HepG2 (cell line): ENCODE measurements at regions not wholly inside any gene's neighbourhood (a gene's known extent, or its start where the extent isn't known, plus 50 kb on each side); places are given as distances from the start of the nearest gene placed in this dataset.

Experiments
- ATAC-seq: fragments of 200-7000 bp; cut with Tn5 transposase; 3 replicates; pipeline ENCODE4 v1.9.1; 2020; ENCODE audit warnings: mild to moderate bottlenecking, moderate library complexity
- BruUV-seq: library from RNA; stranded (reverse); fragments of 400-500 nt; replicated peaks from 2 replicates; lab custom pipeline; 2021; lab: Mats Ljungman, UMichigan
- CTCF ChIA-PET: fragments of 300-600 bp; formaldehyde crosslinking; extraction: SDS; loops from one replicate; lab custom pipeline; 2021; ENCODE audit warnings: low total read pairs, inconsistent platforms, low intra/inter-chr PET ratio; lab: Yijun Ruan, JAX
- POLR2A ChIA-PET: fragments of 350-600 bp; sonication (Branson Sonifier 250); formaldehyde crosslinking; loops from one replicate; lab custom pipeline; 2020; ENCODE audit warnings: antibody characterized with exemption, inconsistent platforms; lab: Yijun Ruan, JAX
- DNase-seq: peaks from one replicate; pipeline ENCODE4 v3.0.0-alpha.2; 2015; ENCODE audit warnings: low spot score
- FAIRE-seq: peaks from 3 replicates; lab custom pipeline; 2011; peaks lifted over from hg19 to GRCh38; lab: Jason Lieb, UNC
- H2AFZ ChIP-seq: one replicate; pipeline ENCODE4 v1.6.1; 2011; ENCODE audit warnings: low read length, inconsistent platforms
- H3K27ac ChIP-seq: fragments of 300-600 bp; 3 replicates; pipeline ENCODE4 v1.8.0; 2011; ENCODE audit warnings: mixed run types, mild to moderate bottlenecking, mixed read lengths, low read length, inconsistent platforms; ENCODE audit not compliant: insufficient read depth; ENCODE audit errors: extremely low read length
- H3K27me3 ChIP-seq, 2 experiments: fragments of 200-600 bp in 1 of 2; 2 replicates in 1 of 2; 3 replicates in 1 of 2; pipeline versions ENCODE4 v1.6.0 to v1.8.0; 2011; ENCODE audit warnings: low read length in 2 of 2, mild to moderate bottlenecking in 2 of 2, moderate library complexity in 2 of 2, inconsistent platforms in 1 of 2; ENCODE audit not compliant: insufficient read depth in 2 of 2, control insufficient read depth in 1 of 2
- H3K36me3 ChIP-seq, 2 experiments: fragments of 200-600 bp in 1 of 2; replicated peaks in 1 of 2; 2 replicates in 1 of 2; 3 replicates in 1 of 2; pipeline versions ENCODE4 v1.5.1 to v1.8.0; 2011; ENCODE audit warnings: low read length in 2 of 2, inconsistent platforms in 1 of 2; ENCODE audit not compliant: insufficient read depth in 2 of 2, control insufficient read depth in 1 of 2
- H3K4me1 ChIP-seq: 2 replicates; pipeline ENCODE4 v1.5.1; 2012; ENCODE audit warnings: low read length, inconsistent platforms; ENCODE audit not compliant: insufficient read depth
- H3K4me2 ChIP-seq: 2 replicates; pipeline ENCODE4 v1.6.0; 2011; ENCODE audit warnings: low read depth, low read length, inconsistent platforms
- H3K4me3 ChIP-seq, 3 experiments: fragments of 200-600 bp in 1 of 3; sonication (generic), shearing (Covaris generic) in 1 of 3; replicated peaks in 1 of 3; 2 replicates each; pipeline ENCODE4 v1.5.1; 2011 to 2016; ENCODE audit warnings: low read length in 3 of 3, inconsistent platforms in 2 of 3, low read depth in 2 of 3, mild to moderate bottlenecking in 2 of 3, control low read depth in 1 of 3, mixed read lengths in 1 of 3; ENCODE audit not compliant: insufficient read depth in 1 of 3
- H3K79me2 ChIP-seq: one replicate; pipeline ENCODE4 v1.6.1; 2011; ENCODE audit warnings: low read length, inconsistent platforms; ENCODE audit not compliant: insufficient read depth
- H3K9ac ChIP-seq: 2 replicates; pipeline ENCODE4 v1.6.0; 2011; ENCODE audit warnings: mild to moderate bottlenecking, low read depth, low read length, inconsistent platforms; ENCODE audit not compliant: insufficient read depth
- H3K9me3 ChIP-seq: 2 replicates; pipeline ENCODE4 v1.5.1; 2012; ENCODE audit warnings: mild to moderate bottlenecking, low read length
- H4K20me1 ChIP-seq: 2 replicates; pipeline ENCODE4 v1.6.0; 2011; ENCODE audit warnings: inconsistent platforms, mild to moderate bottlenecking, low read length, moderate library complexity; ENCODE audit not compliant: insufficient read depth
- DNMT3B ChIP-seq: conservative IDR thresholded peaks from 2 replicates; pipeline ENCODE4 v1.6.1; 2016; ENCODE audit warnings: missing biosample characterization, control low read depth
- FOXP1 ChIP-seq, 2 experiments: fragments of 450-650 bp in 1 of 2; IDR thresholded peaks; 2 replicates each; pipeline ENCODE4 v1.6.1; 2017 to 2018; ENCODE audit warnings: antibody characterized with exemption in 1 of 2
- KDM2A ChIP-seq: sonication (generic); formaldehyde crosslinking; IDR thresholded peaks from 2 replicates; pipeline ENCODE4 v1.4.0; 2020; ENCODE audit warnings: low read depth, missing genetic modification reagents, borderline replicate concordance
- RARG ChIP-seq: sonication (generic); formaldehyde crosslinking; IDR thresholded peaks from 2 replicates; pipeline ENCODE4 v1.4.0; 2020; ENCODE audit warnings: low read depth, mild to moderate bottlenecking, missing genetic modification reagents
- SMAD1 ChIP-seq: sonication (generic); formaldehyde crosslinking; IDR thresholded peaks from 2 replicates; pipeline ENCODE4 v1.4.0; 2020; ENCODE audit warnings: missing genetic modification reagents, low read depth, mild to moderate bottlenecking, borderline replicate concordance
- YEATS2 ChIP-seq: sonication (generic); formaldehyde crosslinking; IDR thresholded peaks from 2 replicates; pipeline ENCODE4 v1.4.0; 2020; ENCODE audit warnings: missing genetic modification reagents, borderline replicate concordance
- YY1 ChIP-seq: IDR thresholded peaks from 2 replicates; pipeline ENCODE4 v1.6.1; 2011; ENCODE audit warnings: low read length, low read depth, moderate library complexity, mild to moderate bottlenecking; ENCODE audit not compliant: insufficient read depth, insufficient replicate concordance
- ZFP41 ChIP-seq: sonication (generic); formaldehyde crosslinking; IDR thresholded peaks from 2 replicates; pipeline ENCODE4 v1.4.0; 2020; ENCODE audit warnings: mild to moderate bottlenecking, missing genetic modification reagents, borderline replicate concordance
- ZFY ChIP-seq: sonication (generic); formaldehyde crosslinking; IDR thresholded peaks from 2 replicates; pipeline ENCODE4 v1.4.0; 2020; ENCODE audit warnings: missing genetic modification reagents
- ZNF235 ChIP-seq: sonication (generic); formaldehyde crosslinking; IDR thresholded peaks from 2 replicates; pipeline ENCODE4 v1.8.1; 2023; ENCODE audit warnings: mild to moderate bottlenecking, missing genetic modification reagents, borderline replicate concordance
- ZNF260 ChIP-seq: sonication (generic); formaldehyde crosslinking; IDR thresholded peaks from 2 replicates; pipeline ENCODE4 v1.4.0; 2020; ENCODE audit warnings: missing genetic modification reagents, low read depth, mild to moderate bottlenecking, borderline replicate concordance
- ZNF264 ChIP-seq: sonication (generic); formaldehyde crosslinking; IDR thresholded peaks from 2 replicates; pipeline ENCODE4 v1.4.0; 2020; ENCODE audit warnings: missing genetic modification reagents
- ZNF510 ChIP-seq: sonication (generic); formaldehyde crosslinking; IDR thresholded peaks from 2 replicates; pipeline ENCODE4 v1.4.0; 2020; ENCODE audit warnings: low read depth, mild to moderate bottlenecking, missing genetic modification reagents
- ZNF563 ChIP-seq: sonication (generic); formaldehyde crosslinking; IDR thresholded peaks from 2 replicates; pipeline ENCODE4 v1.8.0; 2022; ENCODE audit warnings: mild to moderate bottlenecking, moderate library complexity, missing genetic modification reagents
- ZNF580 ChIP-seq: IDR thresholded peaks from 2 replicates; pipeline ENCODE4 v1.6.1; 2016; ENCODE audit warnings: low read depth, borderline replicate concordance
- ZNF616 ChIP-seq: sonication (generic); formaldehyde crosslinking; IDR thresholded peaks from 2 replicates; pipeline ENCODE4 v1.5.0; 2020; ENCODE audit warnings: low read depth, mild to moderate bottlenecking, missing genetic modification reagents
- in situ Hi-C: cut with HindIII; loops from 2 replicates; pipeline ENCODE4 v1.10.0; 2017; ENCODE audit warnings: low pct_unique_long_range_greater_than_20kb; ENCODE audit not compliant: extremely low pct_ligation_motif_present
- intact Hi-C: fragments of 100-400 bp; cut with micrococcal nuclease; formaldehyde crosslinking; loops from one replicate; pipeline ENCODE4 v1.10.0; 2022; ENCODE audit not compliant: unreplicated experiment

- DNase-seq, result no peak
- H3K4me1 ChIP-seq, result no peaks in the 10 kb centered on the region
- BruUV-seq, result no TSS peak
- TF ChIP-seq ZFP41 (CRISPR knock-in tag) (no peak), SMAD1 (CRISPR knock-in tag) (no peak), YY1 (no peak), ZNF264 (no peak), ZNF616 (no peak), FOXP1 (IDR thresholded peaks at IDR 0.05) (no peak), FOXP1 (CRISPR knock-in tag; IDR thresholded peaks at IDR 0.05) (no peak), DNMT3B (CRISPR knock-in tag) (no peak), KDM2A (no peak), YEATS2 (no peak), ZNF235 (CRISPR knock-in tag) (no peak), ZNF563 (CRISPR knock-in tag) (no peak), ZNF260 (no peak), ZNF580 (no peak), RARG (CRISPR knock-in tag) (no peak), ZNF510 (no peak), ZFY (no peak)
- no peak overlapping the region for H3K9ac ChIP-seq
- no peak overlapping the region for H3K27ac ChIP-seq
- FAIRE-seq, result no peak
- in situ Hi-C loops (no loop called here), intact Hi-C loops (no loop called here)
- H3K36me3 ChIP-seq, result no peaks in the 10 kb centered on the region
- H3K79me2 ChIP-seq, result no peaks in the 10 kb centered on the region
- ChIA-PET CTCF (no interaction called here), POLR2A (no interaction called here)
- no peak overlapping the region for H2AFZ ChIP-seq
- H3K4me2 ChIP-seq, result no peak overlapping the region
- no peak overlapping the region for H3K4me3 ChIP-seq
- ATAC-seq, result no peak
- H4K20me1 ChIP-seq, result no peaks in the 10 kb centered on the region
- no peaks in the 10 kb centered on the region for H3K27me3 ChIP-seq
- H3K9me3 ChIP-seq, result no peaks in the 10 kb centered on the region
Measured at GRCh38 chr21:31577271-31577670, 82.2 kb upstream of the SOD1 start.
